Activated CD4-positive, alpha-beta memory T cell treated with anti-CD3 and anti-CD28 coated beads for 36 hours (primary cell): ENCODE measurements at regions not wholly inside any gene's neighbourhood (a gene's known extent, or its start where the extent isn't known, plus 50 kb on each side); places are given as distances from the start of the nearest gene placed in this dataset.

ENCODE experiments used
- CTCF ChIA-PET: fragments of 350-600 bp; sonication (Branson Sonifier 250); formaldehyde crosslinking; loops from one replicate; lab custom pipeline; 2021; ENCODE audit warnings: antibody characterized with exemption, inconsistent platforms; lab: Charles Lee
- POLR2A ChIA-PET: fragments of 350-600 bp; sonication (Branson Sonifier 250); formaldehyde crosslinking; loops from one replicate; lab custom pipeline; 2021; ENCODE audit warnings: antibody characterized with exemption; lab: Charles Lee
- DNase-seq: peaks from one replicate; pipeline ENCODE4 v3.0.0-alpha.2; 2020
- H3K27ac Mint-ChIP-seq: one replicate; pipeline ENCODE4 v1.8.0; 2021; ENCODE audit warnings: mixed read lengths
- H3K27me3 Mint-ChIP-seq: one replicate; pipeline ENCODE4 v1.8.0; 2021; ENCODE audit warnings: mixed read lengths
- H3K36me3 Mint-ChIP-seq: one replicate; pipeline ENCODE4 v1.8.0; 2021; ENCODE audit warnings: mixed read lengths
- H3K4me1 Mint-ChIP-seq: one replicate; pipeline ENCODE4 v1.8.0; 2021; ENCODE audit warnings: low read depth, mixed read lengths
- H3K4me3 Mint-ChIP-seq: one replicate; pipeline ENCODE4 v1.8.0; 2021; ENCODE audit warnings: mild to moderate bottlenecking, mixed read lengths
- H3K9me3 Mint-ChIP-seq: one replicate; pipeline ENCODE4 v1.8.0; 2021; ENCODE audit warnings: mixed read lengths
- intact Hi-C: fragments of 100-400 bp; cut with micrococcal nuclease; formaldehyde crosslinking; loops from one replicate; pipeline ENCODE4 v1.15.1; 2023

GRCh38 chr1:191140038-191140437 is 662.4 kb upstream of the BRINP3 start:
- CTCF ChIA-PET = no interaction called here
- POLR2A ChIA-PET = no interaction called here
- H3K4me3 Mint-ChIP-seq = no peak overlapping the region
- no peaks in the 10 kb centered on the region for H3K9me3 Mint-ChIP-seq
- H3K27me3 Mint-ChIP-seq = no peaks in the 10 kb centered on the region
- H3K36me3 Mint-ChIP-seq = no peaks in the 10 kb centered on the region
- intact Hi-C loops = no loop called here
- H3K4me1 Mint-ChIP-seq = no peaks in the 10 kb centered on the region
- no peak overlapping the region for H3K27ac Mint-ChIP-seq
- DNase-seq = no peak

- Mint-ChIP-seq H3K4me3 (no peak overlapping the region), H3K4me1 (no peaks in the 10 kb centered on the region)
These were observed 665.1 kb upstream of the BRINP3 start for GRCh38 chr1:191142748-191143147.

GRCh38 chr1:191145834-191146233 is 668.2 kb upstream of the BRINP3 start:
- CTCF ChIA-PET = interaction anchor here (0.7 kb wide), 1 partner anchor 1988 kb away, joined by 3 read pairs; no protein-coding TSS in a partner anchor
- POLR2A ChIA-PET = no interaction called here
- Mint-ChIP-seq H3K27me3 (no peaks in the 10 kb centered on the region), H3K36me3 (no peaks in the 10 kb centered on the region), H3K27ac (no peak overlapping the region), H3K4me3 (no peak overlapping the region), H3K4me1 (no peaks in the 10 kb centered on the region), H3K9me3 (peaks cover 6% of the 10 kb centered on the region)
- DNase-seq = no peak
- intact Hi-C loops = no loop called here

More at GRCh38 chr1:191142748-191143147, 665.1 kb upstream of the BRINP3 start:
- H3K27ac Mint-ChIP-seq = no peak overlapping the region
- CTCF ChIA-PET = no interaction called here
- H3K9me3 Mint-ChIP-seq = no peaks in the 10 kb centered on the region
- DNase-seq = no peak
- no peaks in the 10 kb centered on the region for H3K36me3 Mint-ChIP-seq
- intact Hi-C loops = no loop called here
- POLR2A ChIA-PET = no interaction called here
- no peaks in the 10 kb centered on the region for H3K27me3 Mint-ChIP-seq

- intact Hi-C loops = no loop called here
- ChIA-PET POLR2A (no interaction called here), CTCF (interaction anchor here (0.6 kb wide), 1 partner anchor 833 kb away, joined by 3 read pairs; no protein-coding TSS in a partner anchor)
- H3K4me1 Mint-ChIP-seq = no peaks in the 10 kb centered on the region
- H3K4me3 Mint-ChIP-seq = no peak overlapping the region
- H3K27ac Mint-ChIP-seq = no peak overlapping the region
- no peaks in the 10 kb centered on the region for H3K36me3 Mint-ChIP-seq
- H3K27me3 Mint-ChIP-seq = no peaks in the 10 kb centered on the region
- DNase-seq = no peak
- H3K9me3 Mint-ChIP-seq = peaks cover 26% of the 10 kb centered on the region
These were observed 673.7 kb upstream of the BRINP3 start for GRCh38 chr1:191151321-191151807.

GRCh38 chr1:191152776-191153175 is 675.1 kb upstream of the BRINP3 start:
- Mint-ChIP-seq H3K27ac (no peak overlapping the region), H3K36me3 (no peaks in the 10 kb centered on the region), H3K9me3 (peaks cover 30% of the 10 kb centered on the region), H3K4me1 (no peaks in the 10 kb centered on the region), H3K27me3 (no peaks in the 10 kb centered on the region), H3K4me3 (no peak overlapping the region)
- intact Hi-C loops = no loop called here
- POLR2A ChIA-PET = no interaction called here
- CTCF ChIA-PET = no interaction called here
- DNase-seq = no peak

- intact Hi-C loops = no loop called here
- Mint-ChIP-seq H3K4me1 (no peaks in the 10 kb centered on the region), H3K36me3 (no peaks in the 10 kb centered on the region), H3K27me3 (no peaks in the 10 kb centered on the region), H3K27ac (no peak overlapping the region), H3K9me3 (peaks cover 36% of the 10 kb centered on the region), H3K4me3 (no peak overlapping the region)
- ChIA-PET CTCF (no interaction called here), POLR2A (interaction anchor here (0.5 kb wide), 1 partner anchor 654 kb away, joined by 3 read pairs; no protein-coding TSS in a partner anchor)
- no peak for DNase-seq
These were observed 677.5 kb upstream of the BRINP3 start for GRCh38 chr1:191155178-191155577.

GRCh38 chr1:191160837-191161236 is 683.2 kb upstream of the BRINP3 start:
- no peaks in the 10 kb centered on the region for H3K36me3 Mint-ChIP-seq
- no peaks in the 10 kb centered on the region for H3K4me1 Mint-ChIP-seq
- POLR2A ChIA-PET = no interaction called here
- H3K27ac Mint-ChIP-seq = no peak overlapping the region
- H3K27me3 Mint-ChIP-seq = no peaks in the 10 kb centered on the region
- H3K9me3 Mint-ChIP-seq = peaks cover 22% of the 10 kb centered on the region
- CTCF ChIA-PET = no interaction called here
- H3K4me3 Mint-ChIP-seq = no peak overlapping the region
- intact Hi-C loops = no loop called here
- DNase-seq = no peak

- H3K4me3 Mint-ChIP-seq = no peak overlapping the region
- peaks cover 13% of the 10 kb centered on the region for H3K9me3 Mint-ChIP-seq
- intact Hi-C loops = no loop called here
- no peak for DNase-seq
- no peaks in the 10 kb centered on the region for H3K4me1 Mint-ChIP-seq
- CTCF ChIA-PET = no interaction called here
- H3K27me3 Mint-ChIP-seq = no peaks in the 10 kb centered on the region
- POLR2A ChIA-PET = no interaction called here
- no peaks in the 10 kb centered on the region for H3K36me3 Mint-ChIP-seq
- no peak overlapping the region for H3K27ac Mint-ChIP-seq
These were observed 685.1 kb upstream of the BRINP3 start for GRCh38 chr1:191162762-191163161.

- Mint-ChIP-seq H3K4me1 (no peaks in the 10 kb centered on the region), H3K36me3 (no peaks in the 10 kb centered on the region), H3K27me3 (no peaks in the 10 kb centered on the region), H3K9me3 (peaks cover 10% of the 10 kb centered on the region), H3K27ac (no peak overlapping the region), H3K4me3 (no peak overlapping the region)
- no peak for DNase-seq
- POLR2A ChIA-PET = no interaction called here
- intact Hi-C loops = no loop called here
- CTCF ChIA-PET = no interaction called here
These were observed 686.0 kb upstream of the BRINP3 start for GRCh38 chr1:191163621-191164020.

- DNase-seq = no peak
- ChIA-PET POLR2A (no interaction called here), CTCF (no interaction called here)
- H3K36me3 Mint-ChIP-seq = no peaks in the 10 kb centered on the region
- no peaks in the 10 kb centered on the region for H3K27me3 Mint-ChIP-seq
- H3K9me3 Mint-ChIP-seq = peaks cover 7% of the 10 kb centered on the region
- intact Hi-C loops = no loop called here
- H3K4me3 Mint-ChIP-seq = no peak overlapping the region
- no peaks in the 10 kb centered on the region for H3K4me1 Mint-ChIP-seq
- H3K27ac Mint-ChIP-seq = no peak overlapping the region
These were observed 696.6 kb upstream of the BRINP3 start for GRCh38 chr1:191174298-191174697.

- H3K4me1 Mint-ChIP-seq = no peaks in the 10 kb centered on the region
- no peaks in the 10 kb centered on the region for H3K27me3 Mint-ChIP-seq
- no peak overlapping the region for H3K27ac Mint-ChIP-seq
- no peak overlapping the region for H3K4me3 Mint-ChIP-seq
- ChIA-PET CTCF (no interaction called here), POLR2A (no interaction called here)
- H3K36me3 Mint-ChIP-seq = no peaks in the 10 kb centered on the region
- H3K9me3 Mint-ChIP-seq = peaks cover 7% of the 10 kb centered on the region
- no peak for DNase-seq
- intact Hi-C loops = no loop called here
These were observed 698.5 kb upstream of the BRINP3 start for GRCh38 chr1:191176131-191176530.

GRCh38 chr1:191206513-191207207 is 729.0 kb upstream of the BRINP3 start:
- Mint-ChIP-seq H3K4me1 (no peaks in the 10 kb centered on the region), H3K9me3 (peaks cover 22% of the 10 kb centered on the region), H3K27ac (no peak overlapping the region), H3K4me3 (no peak overlapping the region), H3K27me3 (no peaks in the 10 kb centered on the region), H3K36me3 (no peaks in the 10 kb centered on the region)
- intact Hi-C loops = no loop called here
- POLR2A ChIA-PET = no interaction called here
- no peak for DNase-seq
- CTCF ChIA-PET = no interaction called here

- DNase-seq = no peak
- Mint-ChIP-seq H3K36me3 (no peaks in the 10 kb centered on the region), H3K27me3 (no peaks in the 10 kb centered on the region), H3K4me3 (no peak overlapping the region), H3K4me1 (no peaks in the 10 kb centered on the region), H3K9me3 (peaks cover 9% of the 10 kb centered on the region), H3K27ac (no peak overlapping the region)
- CTCF ChIA-PET = no interaction called here
- POLR2A ChIA-PET = no interaction called here
- intact Hi-C loops = no loop called here
These were observed 744.5 kb upstream of the BRINP3 start for GRCh38 chr1:191222206-191222605.
